Ectodermal cell (in vitro differentiated cells): ENCODE measurements at regions not wholly inside any gene's neighbourhood (a gene's known extent, or its start where the extent isn't known, plus 50 kb on each side); places are given as distances from the start of the nearest gene placed in this dataset.
A peak's percentile ranks its signal among the peaks of the same experiment; 100 is the strongest.

ENCODE experiments used
- H3K27ac ChIP-seq: 2 replicates; pipeline ENCODE4 v1.7.0; 2013; ENCODE audit warnings: mild to moderate bottlenecking, low read depth, low read length; ENCODE audit not compliant: insufficient read depth, poor library complexity, severe bottlenecking
- H3K27me3 ChIP-seq: 2 replicates; pipeline ENCODE4 v1.7.0; 2013; ENCODE audit warnings: mild to moderate bottlenecking, low read length; ENCODE audit not compliant: insufficient read depth, control insufficient read depth, poor library complexity, severe bottlenecking
- H3K36me3 ChIP-seq: one replicate; pipeline ENCODE4 v1.7.0; 2013; ENCODE audit warnings: low read length; ENCODE audit not compliant: control insufficient read depth, insufficient read depth
- H3K4me1 ChIP-seq: one replicate; pipeline ENCODE4 v1.7.0; 2013; ENCODE audit warnings: low read length; ENCODE audit not compliant: control insufficient read depth, insufficient read depth
- H3K4me3 ChIP-seq: 2 replicates; pipeline ENCODE4 v1.7.0; 2013; ENCODE audit warnings: low read depth, low read length, control low read depth; ENCODE audit not compliant: insufficient read depth
- H3K9me3 ChIP-seq: 2 replicates; pipeline ENCODE4 v1.7.0; 2013; ENCODE audit warnings: mild to moderate bottlenecking, low read length, moderate library complexity; ENCODE audit not compliant: control insufficient read depth
- WGBS, 2 experiments: methylation state at CpG; one replicate each; pipeline ENCODE4 v1.1.7; 2013; ENCODE audit warnings: missing lambda C conversion rate in 2 of 2; 5-methylcytosine and 5-hydroxymethylcytosine counted together

DNA sequence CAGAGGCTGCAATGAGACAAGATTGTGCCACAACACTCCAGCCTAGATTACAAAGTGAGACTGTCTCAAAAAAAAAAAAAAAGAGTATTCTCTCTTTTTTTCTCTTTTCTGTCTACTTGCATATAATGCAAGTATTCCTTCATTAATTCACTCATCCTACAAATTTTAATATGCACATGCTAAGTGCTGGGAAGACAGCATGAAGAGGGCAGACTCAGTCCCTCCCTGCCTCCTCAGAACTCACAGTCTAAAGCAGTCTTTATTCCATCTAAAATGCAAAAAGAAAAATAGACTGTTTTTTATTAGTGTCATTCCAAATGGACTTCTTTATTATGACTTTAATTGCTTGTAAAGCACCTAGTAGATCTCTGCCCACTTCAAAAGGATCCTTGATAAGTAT is 85.6 kb downstream of the NKX6-1 start:
- Histone ChIP-seq H3K4me3 (no peak overlapping the region), H3K4me1 (peaks cover 27% of the 10 kb centered on the region), H3K36me3 (no peaks in the 10 kb centered on the region), H3K9me3 (no peaks in the 10 kb centered on the region), H3K27ac (no peak overlapping the region), H3K27me3 (no peaks in the 10 kb centered on the region)

- H3K36me3 ChIP-seq: no peaks in the 10 kb centered on the region
- no peak overlapping the region for H3K4me3 ChIP-seq
- peaks cover 22% of the 10 kb centered on the region for H3K4me1 ChIP-seq
- WGBS, 2 experiments: 96 to 100% methylated on average over 1 of the region's 1 CpG
- H3K9me3 ChIP-seq: no peaks in the 10 kb centered on the region
- H3K27me3 ChIP-seq: no peaks in the 10 kb centered on the region
- H3K27ac ChIP-seq: no peak overlapping the region
Measured at GRCh38 chr4:84412062-84412461, 87.0 kb downstream of the NKX6-1 start.

DNA sequence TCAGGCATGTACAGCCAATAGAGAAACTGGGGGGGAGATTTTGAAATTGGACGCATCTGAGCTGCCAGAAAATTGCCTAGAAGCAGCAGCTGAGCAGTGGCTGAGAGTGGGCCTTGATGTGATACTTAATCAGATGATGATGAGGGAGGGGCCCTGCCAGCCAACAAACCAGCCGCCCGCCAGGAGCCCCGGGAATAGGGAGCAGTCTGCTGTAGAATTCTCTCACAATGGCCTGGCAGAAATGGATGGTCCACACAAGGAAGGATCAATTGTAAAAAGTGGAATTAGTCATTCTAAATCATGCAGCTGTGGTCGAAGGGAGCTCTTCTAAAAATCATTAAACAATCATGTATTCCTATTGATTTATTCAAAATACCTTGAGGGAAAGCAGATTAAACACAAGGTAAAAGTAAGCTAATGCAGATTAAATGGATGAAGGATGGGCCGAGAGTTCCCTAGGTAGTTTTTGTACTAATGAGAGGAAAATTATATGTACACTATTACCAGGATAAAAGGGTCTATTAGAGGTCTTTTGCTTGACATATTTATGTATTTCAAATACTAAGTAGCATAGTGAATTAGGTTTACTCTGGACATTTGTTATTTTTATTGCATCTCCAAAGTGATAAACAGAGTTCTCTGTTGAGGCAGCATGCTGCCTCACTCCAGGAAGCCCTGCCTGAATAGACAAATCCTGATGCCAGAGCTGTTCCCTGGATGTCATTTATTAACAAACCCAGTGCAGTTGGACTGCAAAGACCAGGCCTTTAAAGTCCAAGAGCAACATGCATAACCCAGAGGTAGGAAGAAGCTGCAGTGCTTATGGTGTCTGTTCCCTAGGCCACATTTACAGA is 91.3 kb downstream of the NKX6-1 start:
- no peak overlapping the region for H3K27ac ChIP-seq
- peaks cover 9% of the 10 kb centered on the region for H3K4me1 ChIP-seq
- H3K27me3 ChIP-seq: no peaks in the 10 kb centered on the region
- no peaks in the 10 kb centered on the region for H3K9me3 ChIP-seq
- H3K36me3 ChIP-seq: no peaks in the 10 kb centered on the region
- WGBS, 2 experiments: 91 to 95% methylated on average over 5 to 6 of the region's 6 CpGs
- no peak overlapping the region for H3K4me3 ChIP-seq

- 95% methylated on average over 3 of the region's 4 CpGs for WGBS, 2 experiments
- Histone ChIP-seq H3K36me3 (no peaks in the 10 kb centered on the region), H3K27me3 (no peaks in the 10 kb centered on the region), H3K4me1 (peaks cover 9% of the 10 kb centered on the region), H3K27ac (no peak overlapping the region), H3K4me3 (no peak overlapping the region), H3K9me3 (no peaks in the 10 kb centered on the region)
Measured at GRCh38 chr4:84403656-84404055, 95.4 kb downstream of the NKX6-1 start.

DNA sequence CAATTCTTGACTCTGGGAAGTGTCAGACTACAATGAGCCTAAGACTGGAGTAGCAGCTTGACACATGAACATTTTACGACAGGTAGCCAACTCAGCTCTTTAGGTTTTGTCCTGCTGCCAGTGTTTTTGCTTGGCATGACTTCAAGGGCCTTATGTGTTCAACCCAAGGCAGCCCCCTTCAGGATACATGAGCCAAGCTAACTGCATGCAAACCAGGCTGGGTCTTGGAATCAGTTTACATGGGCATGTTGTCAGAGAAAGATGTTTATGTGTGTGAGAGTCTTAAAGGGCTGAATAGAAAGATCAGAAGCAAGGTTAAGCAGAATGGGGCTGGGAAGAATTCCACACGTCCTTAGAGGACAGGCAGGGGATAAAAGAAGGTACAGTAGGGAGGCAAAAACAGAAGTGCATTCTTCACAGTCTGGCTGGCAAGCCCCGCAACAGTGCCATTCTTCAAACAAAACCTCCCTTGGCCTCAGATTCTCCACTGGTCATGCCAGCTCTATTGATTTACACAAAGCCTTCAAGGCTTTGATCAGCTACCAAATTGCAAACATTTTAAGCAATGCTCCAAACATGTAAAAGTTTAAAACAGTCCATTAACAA is 97.3 kb downstream of the NKX6-1 start:
- 60 to 62% methylated on average over 3 of the region's 3 CpGs for WGBS, 2 experiments

GRCh38 chr4:84394386-84394785 is 104.7 kb downstream of the NKX6-1 start:
- Histone ChIP-seq H3K4me3 (no peak overlapping the region), H3K4me1 (no peaks in the 10 kb centered on the region), H3K9me3 (no peaks in the 10 kb centered on the region), H3K36me3 (no peaks in the 10 kb centered on the region), H3K27me3 (no peaks in the 10 kb centered on the region), H3K27ac (no peak overlapping the region)
- WGBS, 2 experiments: 89 to 92% methylated on average over 3 of the region's 3 CpGs

More for the DNA sequence above, 97.3 kb downstream of the NKX6-1 start:
- H3K27me3 ChIP-seq: no peaks in the 10 kb centered on the region
- H3K27ac ChIP-seq: no peak overlapping the region
- H3K4me3 ChIP-seq: no peak overlapping the region
- no peaks in the 10 kb centered on the region for H3K9me3 ChIP-seq
- no peaks in the 10 kb centered on the region for H3K36me3 ChIP-seq
- peaks cover 4% of the 10 kb centered on the region for H3K4me1 ChIP-seq

DNA sequence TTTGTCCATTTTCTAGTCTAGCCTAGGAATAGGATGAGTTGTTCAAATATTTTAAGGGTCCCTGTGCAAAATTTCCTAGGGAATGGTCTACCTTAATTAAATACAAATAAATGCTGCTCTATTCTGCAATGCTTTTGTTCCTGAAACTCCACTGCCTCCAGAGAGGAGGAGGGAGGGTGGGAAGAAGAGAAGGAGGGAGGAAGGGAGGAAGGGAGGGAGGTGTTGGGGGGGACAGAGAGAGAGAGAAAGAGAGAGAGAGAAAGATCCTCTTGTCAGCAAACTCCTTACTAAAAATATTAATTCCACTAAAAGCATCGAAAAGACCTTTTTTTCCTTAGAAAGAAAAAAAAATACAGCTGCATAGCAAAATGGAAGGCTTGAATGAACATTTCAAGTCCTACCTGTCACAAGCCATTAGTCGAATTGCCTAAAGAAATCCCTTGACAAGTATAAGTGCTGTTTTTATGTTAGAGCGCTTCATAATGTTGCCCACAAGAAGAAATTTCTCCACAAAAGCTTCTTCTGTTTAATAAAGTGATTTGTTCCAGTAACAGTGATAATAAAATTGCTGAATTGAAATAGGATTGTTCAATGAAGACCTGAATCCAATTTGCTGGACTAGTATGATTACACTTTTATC is 106.0 kb downstream of the NKX6-1 start:
- Histone ChIP-seq H3K27me3 (peaks cover 6% of the 10 kb centered on the region), H3K4me1 (no peaks in the 10 kb centered on the region), H3K27ac (no peak overlapping the region), H3K9me3 (no peaks in the 10 kb centered on the region), H3K4me3 (no peak overlapping the region), H3K36me3 (no peaks in the 10 kb centered on the region)
- WGBS, 2 experiments: 95 to 100% methylated on average over 2 to 3 of the region's 3 CpGs

DNA sequence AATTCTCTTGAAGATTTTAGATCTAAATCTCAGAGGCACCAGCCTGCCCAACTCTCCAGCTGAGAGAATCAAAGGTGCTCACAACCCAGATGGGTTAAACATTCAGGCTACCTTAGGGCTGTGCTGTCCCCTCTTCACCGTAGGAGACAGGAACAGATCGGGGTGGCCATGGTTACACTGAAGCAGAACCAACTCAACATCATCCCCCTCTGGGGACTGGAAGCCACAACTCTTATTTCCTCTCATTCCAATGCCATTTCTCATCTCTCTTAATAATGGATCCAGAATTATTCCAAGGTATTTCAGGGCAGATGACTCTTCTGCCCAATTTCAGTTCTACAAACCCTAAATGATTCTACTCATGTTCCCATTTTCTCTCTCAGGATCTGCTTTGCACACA is 109.7 kb downstream of the NKX6-1 start:
- Histone ChIP-seq H3K27me3 (peaks cover 24% of the 10 kb centered on the region), H3K9me3 (no peaks in the 10 kb centered on the region), H3K36me3 (no peaks in the 10 kb centered on the region), H3K4me3 (no peak overlapping the region), H3K27ac (no peak overlapping the region), H3K4me1 (peaks cover 29% of the 10 kb centered on the region)
- WGBS, 2 experiments: 97% methylated on average over 2 of the region's 2 CpGs

DNA sequence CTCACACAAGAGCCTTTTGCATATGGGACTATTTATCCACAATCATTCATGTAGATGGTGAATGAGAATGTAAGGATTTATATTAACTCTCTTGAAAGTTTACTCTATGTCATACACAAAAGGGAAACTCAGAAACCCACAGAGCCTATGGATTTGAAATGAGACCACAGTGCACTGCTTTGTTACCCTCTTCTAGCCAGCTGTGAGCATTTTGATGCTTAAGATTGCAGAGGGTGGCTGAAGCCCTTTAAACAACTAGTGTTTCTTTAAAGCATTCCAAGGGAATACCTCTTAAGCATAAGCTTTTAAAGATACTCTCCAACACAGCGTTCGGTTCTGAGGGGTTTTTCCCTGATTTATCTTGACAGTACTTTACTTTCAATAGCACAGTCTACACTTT is 113.9 kb downstream of the NKX6-1 start:
- peak overlapping the region; percentile 31 for H3K27ac ChIP-seq
- H3K27me3 ChIP-seq: peaks cover 30% of the 10 kb centered on the region

GRCh38 chr4:84384801-84385200 is 114.3 kb downstream of the NKX6-1 start:
- 5 to 20% methylated on average over 1 of the region's 1 CpG for WGBS, 2 experiments
- Histone ChIP-seq H3K36me3 (no peaks in the 10 kb centered on the region), H3K4me1 (peaks cover 36% of the 10 kb centered on the region), H3K9me3 (no peaks in the 10 kb centered on the region), H3K27ac (no peak overlapping the region), H3K27me3 (peaks cover 30% of the 10 kb centered on the region), H3K4me3 (no peak overlapping the region)

More for the DNA sequence above, 113.9 kb downstream of the NKX6-1 start:
- Histone ChIP-seq H3K4me1 (peaks cover 34% of the 10 kb centered on the region), H3K9me3 (no peaks in the 10 kb centered on the region), H3K36me3 (no peaks in the 10 kb centered on the region), H3K4me3 (no peak overlapping the region)
- 0% methylated on average over 2 of the region's 2 CpGs for WGBS, 2 experiments
